H9 (cell line): ENCODE measurements at regions not wholly inside any gene's neighbourhood (a gene's known extent, or its start where the extent isn't known, plus 50 kb on each side); places are given as distances from the start of the nearest gene placed in this dataset.

Experiments
- DNase-seq: peaks from one replicate; pipeline ENCODE4 v3.0.0-alpha.2; 2017
- H2AFZ ChIP-seq: one replicate; pipeline ENCODE4 v1.6.1; 2013; ENCODE audit warnings: mild to moderate bottlenecking, low read length, control low read depth, moderate library complexity
- H2AK5ac ChIP-seq: 2 replicates; pipeline ENCODE4 v1.6.1; 2013; ENCODE audit warnings: low read length, control low read depth, mixed read lengths; ENCODE audit not compliant: insufficient read length
- H2BK120ac ChIP-seq: one replicate; pipeline ENCODE4 v1.6.1; 2013; ENCODE audit warnings: low read depth, mild to moderate bottlenecking, low read length, control low read depth, inconsistent platforms; ENCODE audit not compliant: poor library complexity, severe bottlenecking
- H2BK12ac ChIP-seq: 2 replicates; pipeline ENCODE4 v1.6.1; 2013; ENCODE audit warnings: low read length, control low read depth, mixed read lengths, low read depth; ENCODE audit not compliant: insufficient read length
- H2BK15ac ChIP-seq: 2 replicates; pipeline ENCODE4 v1.6.1; 2013; ENCODE audit warnings: low read depth, low read length, control low read depth
- H2BK20ac ChIP-seq: one replicate; pipeline ENCODE4 v1.6.1; 2013; ENCODE audit warnings: low read depth, mild to moderate bottlenecking, low read length, control low read depth, inconsistent platforms; ENCODE audit not compliant: poor library complexity, severe bottlenecking
- H2BK5ac ChIP-seq: 2 replicates; pipeline ENCODE4 v1.6.1; 2013; ENCODE audit warnings: low read length, control low read depth, mixed read lengths; ENCODE audit not compliant: insufficient read length
- H3K14ac ChIP-seq: 2 replicates; pipeline ENCODE4 v1.6.1; 2013; ENCODE audit warnings: low read length, control low read depth; ENCODE audit not compliant: insufficient read depth
- H3K18ac ChIP-seq: 2 replicates; pipeline ENCODE4 v1.6.1; 2013; ENCODE audit warnings: low read depth, mild to moderate bottlenecking, mixed read lengths, low read length, control low read depth; ENCODE audit not compliant: insufficient read length
- H3K23ac ChIP-seq: 2 replicates; pipeline ENCODE4 v1.6.1; 2013; ENCODE audit warnings: low read length, control low read depth, mixed read lengths, low read depth; ENCODE audit not compliant: insufficient read length
- H3K23me2 ChIP-seq: 2 replicates; pipeline ENCODE4 v1.6.1; 2013; ENCODE audit warnings: low read depth, mild to moderate bottlenecking, mixed read lengths, low read length, control low read depth; ENCODE audit not compliant: insufficient read length, poor library complexity, severe bottlenecking
- H3K27ac ChIP-seq: 2 replicates; pipeline ENCODE4 v1.5.1; 2013; ENCODE audit warnings: low read length, control low read depth, mixed read lengths, low read depth; ENCODE audit not compliant: insufficient read length
- H3K27me3 ChIP-seq: 2 replicates; pipeline ENCODE4 v1.6.1; 2013; ENCODE audit warnings: low read length, control low read depth, inconsistent platforms; ENCODE audit not compliant: insufficient read depth
- H3K4ac ChIP-seq: 2 replicates; pipeline ENCODE4 v1.6.1; 2013; ENCODE audit warnings: low read depth, mild to moderate bottlenecking, control low read depth, inconsistent platforms, low read length, moderate library complexity
- H3K4me1 ChIP-seq: 2 replicates; pipeline ENCODE4 v1.6.1; 2013; ENCODE audit warnings: low read length, control low read depth, inconsistent platforms; ENCODE audit not compliant: insufficient read depth
- H3K4me2 ChIP-seq: 2 replicates; pipeline ENCODE4 v1.6.1; 2013; ENCODE audit warnings: low read length, control low read depth, mixed read lengths; ENCODE audit not compliant: insufficient read length, insufficient read depth
- H3K56ac ChIP-seq: 2 replicates; pipeline ENCODE4 v1.6.1; 2013; ENCODE audit warnings: low read depth, mild to moderate bottlenecking, mixed read lengths, low read length, control low read depth; ENCODE audit not compliant: insufficient read length
- H3K79me1 ChIP-seq: 2 replicates; pipeline ENCODE4 v1.6.1; 2013; ENCODE audit warnings: low read depth, mild to moderate bottlenecking, moderate library complexity, low read length, control low read depth, inconsistent platforms; ENCODE audit not compliant: insufficient read depth, poor library complexity, severe bottlenecking
- H3K79me2 ChIP-seq: 2 replicates; pipeline ENCODE4 v1.6.1; 2013; ENCODE audit warnings: low read length, control low read depth, inconsistent platforms; ENCODE audit not compliant: insufficient read depth
- H3K9ac ChIP-seq: 2 replicates; pipeline ENCODE4 v1.6.1; 2013; ENCODE audit warnings: low read length, control low read depth, mixed read lengths; ENCODE audit not compliant: insufficient read length; ENCODE audit errors: extremely low read depth
- H3K9me3 ChIP-seq: one replicate; pipeline ENCODE4 v1.6.1; 2013; ENCODE audit warnings: low read depth, low read length, inconsistent platforms; ENCODE audit not compliant: control insufficient read depth
- H3T11ph ChIP-seq: one replicate; pipeline ENCODE4 v1.6.1; 2013; ENCODE audit warnings: mild to moderate bottlenecking, low read length, control low read depth, inconsistent platforms
- H4K20me1 ChIP-seq: one replicate; pipeline ENCODE4 v1.6.1; 2013; ENCODE audit not compliant: control insufficient read depth, insufficient read length, insufficient read depth
- H4K5ac ChIP-seq: 2 replicates; pipeline ENCODE4 v1.6.1; 2013; ENCODE audit warnings: low read depth, mild to moderate bottlenecking, mixed read lengths, low read length, control low read depth; ENCODE audit not compliant: insufficient read length
- H4K8ac ChIP-seq: replicated peaks from 2 replicates; pipeline ENCODE4 v1.6.1; 2013; ENCODE audit warnings: low read length, control low read depth, mixed read lengths, low read depth; ENCODE audit not compliant: insufficient read length
- H4K91ac ChIP-seq: 2 replicates; pipeline ENCODE4 v1.6.1; 2013; ENCODE audit warnings: low read depth, mild to moderate bottlenecking, moderate library complexity, mixed read lengths, low read length, control low read depth; ENCODE audit not compliant: insufficient read length
- H3K27ac Mint-ChIP-seq, 3 experiments: 2 replicates in 2 of 3; 3 replicates in 1 of 3; pipeline ENCODE4 v1.8.0; 2020 to 2021; ENCODE audit warnings: mixed read lengths in 3 of 3, mild to moderate bottlenecking in 1 of 3, moderate library complexity in 1 of 3
- H3K27me3 Mint-ChIP-seq: 2 replicates; pipeline ENCODE4 v1.8.0; 2021; ENCODE audit warnings: low read depth, mild to moderate bottlenecking, moderate library complexity, mixed read lengths
- H3K36me3 Mint-ChIP-seq, 3 experiments: 2 replicates in 2 of 3; 3 replicates in 1 of 3; pipeline ENCODE4 v1.8.0; 2020 to 2021; ENCODE audit warnings: low read depth in 3 of 3, mixed read lengths in 3 of 3; ENCODE audit not compliant: insufficient read depth in 1 of 3
- H3K4me1 Mint-ChIP-seq, 2 experiments: 2 replicates each; pipeline ENCODE4 v1.8.0; 2020; ENCODE audit warnings: mixed read lengths in 2 of 2
- H3K4me3 Mint-ChIP-seq, 2 experiments: 2 replicates in 1 of 2; 3 replicates in 1 of 2; pipeline ENCODE4 v1.8.0; 2020 to 2021; ENCODE audit warnings: mild to moderate bottlenecking in 2 of 2, mixed read lengths in 2 of 2, moderate library complexity in 1 of 2
- H3K9me3 Mint-ChIP-seq, 2 experiments: 2 replicates in 1 of 2; 3 replicates in 1 of 2; pipeline ENCODE4 v1.8.0; 2020; ENCODE audit warnings: mild to moderate bottlenecking in 2 of 2, mixed read lengths in 2 of 2, moderate library complexity in 1 of 2
- CTCF ChIP-seq: fragments of 200-600 bp; sonication (generic); conservative IDR thresholded peaks from 3 replicates; pipeline ENCODE4 v1.8.0; 2021; ENCODE audit warnings: antibody characterized with exemption, mild to moderate bottlenecking
- WGBS: extraction: QIAGEN DNeasy Blood & Tissue Kit; methylation state at CpG from one replicate; pipeline ENCODE4 v1.1.7; 2013; ENCODE audit warnings: missing lambda C conversion rate, low lambda C conversion rate, mixed read lengths; ENCODE audit not compliant: insufficient read length; ENCODE audit errors: extremely low coverage; 5-methylcytosine and 5-hydroxymethylcytosine counted together

- Mint-ChIP-seq H3K27ac (peak overlapping the region in 1 of 3 experiments; percentile 56; a peak in 1 of 7 replicates), H3K36me3 (peaks cover 0 to 3% (median 2%) of the 10 kb centered on the region in 3 experiments; a peak in 3 of 7 replicates), H3K9me3 (peaks cover 3 to 7% of the 10 kb centered on the region in 2 experiments; a peak in 3 of 5 replicates), H3K4me3 (no peak overlapping the region), H3K4me1 (peaks cover 23 to 26% of the 10 kb centered on the region in 2 experiments), H3K27me3 (peaks cover 17% of the 10 kb centered on the region)
- Histone ChIP-seq H3K23ac (no peak overlapping the region), H2AK5ac (no peak overlapping the region), H3K18ac (no peak overlapping the region), H4K91ac (no peak overlapping the region), H3K9me3 (no peaks in the 10 kb centered on the region), H3K4me2 (no peak overlapping the region), H3K56ac (no peak overlapping the region), H3K9ac (no peak overlapping the region), H4K5ac (no peak overlapping the region), H4K20me1 (no peaks in the 10 kb centered on the region), H3K4ac (no peak overlapping the region), H2BK12ac (no peak overlapping the region), H4K8ac (no peak overlapping the region), H3K27ac (no peak overlapping the region), H3K79me2 (no peaks in the 10 kb centered on the region), H2BK120ac (no peak overlapping the region), H3K4me1 (no peaks in the 10 kb centered on the region), H2AFZ (no peak overlapping the region), H3K27me3 (no peaks in the 10 kb centered on the region), H2BK15ac (no peak overlapping the region), H3K79me1 (no peaks in the 10 kb centered on the region), H3K14ac (no peak overlapping the region), H2BK5ac (no peak overlapping the region), H3K23me2 (no peaks in the 10 kb centered on the region), H3T11ph (no peak overlapping the region), H2BK20ac (no peak overlapping the region)
- TF ChIP-seq CTCF: no peak
- WGBS: no CpG with 5 or more reads among the region's 8 CpGs
- no peak for DNase-seq
Measured at GRCh38 chr2:20544153-20544747, 97.4 kb downstream of the RHOB start.
